GM19023 (cell line): ENCODE measurements at regions not wholly inside any gene's neighbourhood (a gene's known extent, or its start where the extent isn't known, plus 50 kb on each side); places are given as distances from the start of the nearest gene placed in this dataset.

Source experiments
- ATAC-seq: cut with Tn5 transposase; IDR thresholded peaks from one replicate; pipeline ENCODE4 v1.9.1; 2021; ENCODE audit warnings: mild to moderate bottlenecking, moderate library complexity; ENCODE audit not compliant: unreplicated experiment

GRCh38 chr6:164135511-164136132 is 721.1 kb downstream of the QKI start:
- ATAC-seq = no peak

GRCh38 chr6:164133095-164133494 is 718.6 kb downstream of the QKI start:
- no peak for ATAC-seq

GRCh38 chr6:164130585-164130984 is 716.1 kb downstream of the QKI start:
- ATAC-seq = no peak

- no peak for ATAC-seq
Measured at GRCh38 chr6:164130151-164130550, 715.6 kb downstream of the QKI start.

- ATAC-seq = no peak
Measured at GRCh38 chr6:164129218-164129617, 714.7 kb downstream of the QKI start.

- ATAC-seq = no peak
Measured at GRCh38 chr6:164128101-164128500, 713.6 kb downstream of the QKI start.

- no peak for ATAC-seq
Measured at GRCh38 chr6:164124986-164125385, 710.5 kb downstream of the QKI start.

GRCh38 chr6:164124473-164124872 is 710.0 kb downstream of the QKI start:
- ATAC-seq = no peak

GRCh38 chr6:164122109-164122508 is 707.6 kb downstream of the QKI start:
- no peak for ATAC-seq

GRCh38 chr6:164121527-164121926 is 707.0 kb downstream of the QKI start:
- ATAC-seq = no peak

GRCh38 chr6:164114651-164115050 is 700.1 kb downstream of the QKI start:
- no peak for ATAC-seq

GRCh38 chr6:164114051-164114450 is 699.5 kb downstream of the QKI start:
- ATAC-seq = no peak

GRCh38 chr6:164113637-164114036 is 699.1 kb downstream of the QKI start:
- ATAC-seq = no peak

GRCh38 chr6:164109770-164110140 is 695.2 kb downstream of the QKI start:
- ATAC-seq = no peak

- no peak for ATAC-seq
Measured at GRCh38 chr6:164108869-164109769, 694.6 kb downstream of the QKI start.

GRCh38 chr6:164108092-164108491 is 693.6 kb downstream of the QKI start:
- no peak for ATAC-seq

- no peak for ATAC-seq
Measured at GRCh38 chr6:164107297-164107995, 692.9 kb downstream of the QKI start.

- ATAC-seq = no peak
Measured at GRCh38 chr6:164106345-164106769, 691.8 kb downstream of the QKI start.

- ATAC-seq = no peak
Measured at GRCh38 chr6:164105705-164106104, 691.2 kb downstream of the QKI start.

GRCh38 chr6:164104432-164104831 is 689.9 kb downstream of the QKI start:
- ATAC-seq = no peak

- no peak for ATAC-seq
Measured at GRCh38 chr6:164102693-164103092, 688.2 kb downstream of the QKI start.

- ATAC-seq = no peak
Measured at GRCh38 chr6:164101859-164102258, 687.3 kb downstream of the QKI start.
